Nephron progenitor cell (in vitro differentiated cells): ENCODE measurements at regions not wholly inside any gene's neighbourhood (a gene's known extent, or its start where the extent isn't known, plus 50 kb on each side); places are given as distances from the start of the nearest gene placed in this dataset.
"Not testable (repeated sequence)": the region's sequence is repeated elsewhere in the genome, so short reads cannot be mapped to it uniquely, and the experiment has no call there.

Source experiments
- DNase-seq: peaks from one replicate; pipeline ENCODE4 v3.0.0; 2021
- H3K27ac Mint-ChIP-seq: 2 replicates; pipeline ENCODE4 v1.8.0; 2021; ENCODE audit warnings: mild to moderate bottlenecking, moderate library complexity, mixed read lengths
- H3K27me3 Mint-ChIP-seq: 2 replicates; pipeline ENCODE4 v1.8.0; 2021; ENCODE audit warnings: mild to moderate bottlenecking, low read depth, mixed read lengths; ENCODE audit not compliant: poor library complexity
- H3K36me3 Mint-ChIP-seq: 2 replicates; pipeline ENCODE4 v1.8.0; 2021; ENCODE audit warnings: low read depth, mixed read lengths
- H3K4me1 Mint-ChIP-seq: 2 replicates; pipeline ENCODE4 v1.8.0; 2021; ENCODE audit warnings: mixed read lengths
- H3K4me3 Mint-ChIP-seq: 2 replicates; pipeline ENCODE4 v1.8.0; 2021; ENCODE audit warnings: mild to moderate bottlenecking, moderate library complexity, mixed read lengths
- H3K9me3 Mint-ChIP-seq: 2 replicates; pipeline ENCODE4 v1.8.0; 2021; ENCODE audit warnings: mild to moderate bottlenecking, moderate library complexity, mixed read lengths
- CTCF ChIP-seq: fragments of 200-600 bp; sonication (generic); IDR thresholded peaks from 2 replicates; pipeline ENCODE4 v1.5.0; 2021; ENCODE audit warnings: antibody characterized with exemption

- Mint-ChIP-seq H3K9me3 (peaks cover 7% of the 10 kb centered on the region), H3K27me3 (peaks cover 3% of the 10 kb centered on the region), H3K4me3 (no peak overlapping the region), H3K4me1 (peaks cover 4% of the 10 kb centered on the region), H3K27ac (no peak overlapping the region), H3K36me3 (no peaks in the 10 kb centered on the region)
- no peak for DNase-seq
- TF ChIP-seq CTCF = no peak
Measured at GRCh38 chr11:86737737-86738136, 62.6 kb upstream of the PRSS23 start.

- Mint-ChIP-seq H3K27me3 (peaks cover 3% of the 10 kb centered on the region), H3K27ac (peak overlapping the region; percentile 34), H3K9me3 (peaks cover 7% of the 10 kb centered on the region), H3K4me1 (peaks cover 4% of the 10 kb centered on the region), H3K4me3 (no peak overlapping the region), H3K36me3 (no peaks in the 10 kb centered on the region)
- TF ChIP-seq CTCF = no peak
- DNase-seq = no peak
Measured at GRCh38 chr11:86737230-86737629, 63.1 kb upstream of the PRSS23 start.

- no peak overlapping the region for H3K4me3 Mint-ChIP-seq
- H3K36me3 Mint-ChIP-seq = no peaks in the 10 kb centered on the region
- H3K9me3 Mint-ChIP-seq = peaks cover 7% of the 10 kb centered on the region
- H3K4me1 Mint-ChIP-seq = peaks cover 4% of the 10 kb centered on the region
- H3K27ac Mint-ChIP-seq = no peak overlapping the region
- DNase-seq = no peak
- no peak for TF ChIP-seq CTCF
- H3K27me3 Mint-ChIP-seq = peaks cover 3% of the 10 kb centered on the region
Measured at GRCh38 chr11:86736291-86737143, 63.8 kb upstream of the PRSS23 start.

GRCh38 chr11:86735451-86736290, 63.3 kb upstream of the ME3 start:
- no peak overlapping the region for H3K4me3 Mint-ChIP-seq
- no peak for TF ChIP-seq CTCF
- peaks cover 14% of the 10 kb centered on the region for H3K9me3 Mint-ChIP-seq
- H3K4me1 Mint-ChIP-seq = no peaks in the 10 kb centered on the region
- no peak for DNase-seq
- H3K27ac Mint-ChIP-seq = no peak overlapping the region
- H3K36me3 Mint-ChIP-seq = peaks cover 6% of the 10 kb centered on the region
- peaks cover 3% of the 10 kb centered on the region for H3K27me3 Mint-ChIP-seq

GRCh38 chr11:86732739-86733138, 60.3 kb upstream of the ME3 start:
- not testable (repeated sequence) for H3K27me3 Mint-ChIP-seq, H3K36me3 Mint-ChIP-seq, H3K27ac Mint-ChIP-seq, H3K4me1 Mint-ChIP-seq, H3K4me3 Mint-ChIP-seq, DNase-seq
- H3K9me3 Mint-ChIP-seq = peaks cover 23% of the 10 kb centered on the region

GRCh38 chr11:86732286-86732685, 59.9 kb upstream of the ME3 start:
- H3K4me3 Mint-ChIP-seq, DNase-seq, H3K27ac Mint-ChIP-seq, H3K27me3 Mint-ChIP-seq, H3K4me1 Mint-ChIP-seq, H3K36me3 Mint-ChIP-seq: not testable (repeated sequence)
- peaks cover 23% of the 10 kb centered on the region for H3K9me3 Mint-ChIP-seq

GRCh38 chr11:86729576-86729975, 57.2 kb upstream of the ME3 start:
- H3K27me3 Mint-ChIP-seq, H3K4me3 Mint-ChIP-seq, DNase-seq, H3K4me1 Mint-ChIP-seq, H3K36me3 Mint-ChIP-seq, H3K27ac Mint-ChIP-seq: not testable (repeated sequence)
- peaks cover 23% of the 10 kb centered on the region for H3K9me3 Mint-ChIP-seq
